HEK293 (cell line): ENCODE measurements at regions not wholly inside any gene's neighbourhood (a gene's known extent, or its start where the extent isn't known, plus 50 kb on each side); places are given as distances from the start of the nearest gene placed in this dataset.

Experiments
- GFI1B ChIP-seq: fragments of 450-650 bp; formaldehyde crosslinking; IDR thresholded peaks from 2 replicates; pipeline ENCODE4 v1.5.1; 2016; ENCODE audit warnings: missing biosample characterization, missing genetic modification characterization
- IKZF3 ChIP-seq: fragments of 450-650 bp; IDR thresholded peaks from 2 replicates; pipeline ENCODE4 v1.5.0; 2018; ENCODE audit warnings: missing biosample characterization, mild to moderate bottlenecking, missing genetic modification characterization, moderate library complexity
- KLF16 ChIP-seq: fragments of 450-650 bp; formaldehyde crosslinking; IDR thresholded peaks from 2 replicates; pipeline ENCODE4 v1.5.1; 2017; ENCODE audit warnings: missing biosample characterization, missing genetic modification characterization
- KLF17 ChIP-seq: fragments of 450-650 bp; formaldehyde crosslinking; IDR thresholded peaks from 2 replicates; pipeline ENCODE4 v1.5.1; 2016; ENCODE audit warnings: missing biosample characterization, missing genetic modification characterization
- KLF7 ChIP-seq: fragments of 450-650 bp; formaldehyde crosslinking; IDR thresholded peaks from 2 replicates; pipeline ENCODE4 v1.5.1; 2016; ENCODE audit warnings: missing biosample characterization, missing genetic modification characterization, borderline replicate concordance
- KLF8 ChIP-seq: fragments of 450-650 bp; formaldehyde crosslinking; IDR thresholded peaks from 2 replicates; pipeline ENCODE4 v1.5.1; 2016; ENCODE audit warnings: missing biosample characterization, missing genetic modification characterization
- REST ChIP-seq: fragments of 450-650 bp; formaldehyde crosslinking; IDR thresholded peaks from 2 replicates; pipeline ENCODE4 v1.5.1; 2016; ENCODE audit warnings: missing biosample characterization, missing genetic modification characterization
- SCRT2 ChIP-seq: fragments of 450-650 bp; formaldehyde crosslinking; IDR thresholded peaks from 2 replicates; pipeline ENCODE4 v1.5.1; 2016; ENCODE audit warnings: missing biosample characterization, missing genetic modification characterization
- TRIM28 ChIP-seq: IDR thresholded peaks from 2 replicates; pipeline ENCODE4 v1.6.1; 2011; ENCODE audit warnings: low read length, control low read depth, borderline replicate concordance
- ZBTB10 ChIP-seq: fragments of 450-650 bp; formaldehyde crosslinking; IDR thresholded peaks from 2 replicates; pipeline ENCODE4 v1.5.1; 2016; ENCODE audit warnings: missing biosample characterization, missing genetic modification characterization
- ZNF148 ChIP-seq: fragments of 450-650 bp; formaldehyde crosslinking; IDR thresholded peaks from 2 replicates; pipeline ENCODE4 v1.5.0; 2017; ENCODE audit warnings: missing biosample characterization, missing genetic modification characterization, borderline replicate concordance
- ZNF155 ChIP-seq: fragments of 450-650 bp; formaldehyde crosslinking; IDR thresholded peaks from 2 replicates; pipeline ENCODE4 v1.5.1; 2016; ENCODE audit warnings: missing biosample characterization, missing genetic modification characterization
- ZNF202 ChIP-seq: fragments of 450-650 bp; formaldehyde crosslinking; IDR thresholded peaks from 2 replicates; pipeline ENCODE4 v1.5.1; 2016; ENCODE audit warnings: missing biosample characterization, missing genetic modification characterization, borderline replicate concordance
- ZNF223 ChIP-seq: fragments of 450-650 bp; formaldehyde crosslinking; IDR thresholded peaks from 2 replicates; pipeline ENCODE4 v1.5.1; 2016; ENCODE audit warnings: missing biosample characterization, missing genetic modification characterization
- ZNF354C ChIP-seq: fragments of 450-650 bp; formaldehyde crosslinking; IDR thresholded peaks from 2 replicates; pipeline ENCODE4 v1.5.1; 2016; ENCODE audit warnings: missing biosample characterization, missing genetic modification characterization, low read depth, borderline replicate concordance
- ZNF362 ChIP-seq: fragments of 450-650 bp; formaldehyde crosslinking; IDR thresholded peaks from 2 replicates; pipeline ENCODE4 v1.5.1; 2016; ENCODE audit warnings: missing biosample characterization, missing genetic modification characterization
- ZNF37A ChIP-seq: fragments of 450-650 bp; IDR thresholded peaks from 2 replicates; pipeline ENCODE4 v1.5.1; 2018; ENCODE audit warnings: missing biosample characterization, missing genetic modification characterization
- ZNF473 ChIP-seq: fragments of 450-650 bp; formaldehyde crosslinking; IDR thresholded peaks from 2 replicates; pipeline ENCODE4 v1.5.1; 2017; ENCODE audit warnings: missing biosample characterization, missing genetic modification characterization
- ZNF555 ChIP-seq: fragments of 450-650 bp; formaldehyde crosslinking; conservative IDR thresholded peaks from 2 replicates; pipeline ENCODE4 v1.5.1; 2017; ENCODE audit warnings: missing biosample characterization, mild to moderate bottlenecking, missing genetic modification characterization, inconsistent platforms
- ZNF560 ChIP-seq: fragments of 450-650 bp; formaldehyde crosslinking; IDR thresholded peaks from 2 replicates; pipeline ENCODE4 v1.5.1; 2017; ENCODE audit warnings: missing biosample characterization, missing genetic modification characterization, borderline replicate concordance
- ZNF621 ChIP-seq: fragments of 450-650 bp; formaldehyde crosslinking; IDR thresholded peaks from 2 replicates; pipeline ENCODE4 v1.5.1; 2017; ENCODE audit warnings: missing biosample characterization, missing genetic modification characterization
- ZNF645 ChIP-seq: fragments of 450-650 bp; formaldehyde crosslinking; IDR thresholded peaks from 2 replicates; pipeline ENCODE4; 2016; ENCODE audit warnings: missing biosample characterization, missing genetic modification characterization
- ZNF664 ChIP-seq: fragments of 450-650 bp; formaldehyde crosslinking; IDR thresholded peaks from 2 replicates; pipeline ENCODE4 v1.5.1; 2016; ENCODE audit warnings: missing biosample characterization, missing genetic modification characterization
- ZNF677 ChIP-seq: fragments of 450-650 bp; IDR thresholded peaks from 2 replicates; pipeline ENCODE4 v1.5.0; 2018; ENCODE audit warnings: missing biosample characterization, mild to moderate bottlenecking, missing genetic modification characterization, moderate library complexity
- ZNF704 ChIP-seq: fragments of 450-650 bp; formaldehyde crosslinking; IDR thresholded peaks from 2 replicates; pipeline ENCODE4 v1.5.1; 2016; ENCODE audit warnings: missing biosample characterization, missing genetic modification characterization
- ZNF76 ChIP-seq: fragments of 450-650 bp; formaldehyde crosslinking; IDR thresholded peaks from 2 replicates; pipeline ENCODE4; 2016; ENCODE audit warnings: low read depth, missing biosample characterization, missing genetic modification characterization, borderline replicate concordance

GRCh38 chr5:17343675-17344074, 126.2 kb downstream of the BASP1 start (continued):
- TF ChIP-seq ZBTB10 (no peak), KLF16 (no peak), ZNF76 (tag by site-specific recombination) (no peak), ZNF148 (tag by site-specific recombination) (no peak), ZNF621 (tag by site-specific recombination) (no peak), ZNF473 (tag by site-specific recombination) (no peak), SCRT2 (no peak), ZNF645 (no peak), ZNF560 (no peak), ZNF37A (tag by site-specific recombination) (no peak), ZNF704 (tag by site-specific recombination) (no peak), ZNF555 (no peak), ZNF664 (tag by site-specific recombination) (no peak), ZNF354C (tag by site-specific recombination) (0 out of 2 replicates have a peak, but pooled peaks have one; percentile 8), ZNF223 (tag by site-specific recombination) (no peak), ZNF202 (tag by site-specific recombination) (no peak), KLF17 (tag by site-specific recombination) (no peak), REST (tag by site-specific recombination) (no peak), GFI1B (tag by site-specific recombination) (0 out of 2 replicates have a peak, but pooled peaks have one; percentile 20), KLF7 (tag by site-specific recombination) (no peak), ZNF677 (tag by site-specific recombination) (no peak), IKZF3 (tag by site-specific recombination) (0 out of 2 replicates have a peak, but pooled peaks have one; percentile 37), KLF8 (tag by site-specific recombination) (peak; percentile 70), ZNF155 (no peak), ZNF362 (peak; percentile 97), TRIM28 (peak; percentile 69; the same call in 1 of the 2 replicates)
